ENCODE measurements at regions not wholly inside any gene's neighbourhood (a gene's known extent, or its start where the extent isn't known, plus 50 kb on each side); places are given as distances from the start of the nearest gene placed in this dataset.
"Not testable (repeated sequence)": the region's sequence is repeated elsewhere in the genome, so short reads cannot be mapped to it uniquely, and the experiment has no call there.

DNA sequence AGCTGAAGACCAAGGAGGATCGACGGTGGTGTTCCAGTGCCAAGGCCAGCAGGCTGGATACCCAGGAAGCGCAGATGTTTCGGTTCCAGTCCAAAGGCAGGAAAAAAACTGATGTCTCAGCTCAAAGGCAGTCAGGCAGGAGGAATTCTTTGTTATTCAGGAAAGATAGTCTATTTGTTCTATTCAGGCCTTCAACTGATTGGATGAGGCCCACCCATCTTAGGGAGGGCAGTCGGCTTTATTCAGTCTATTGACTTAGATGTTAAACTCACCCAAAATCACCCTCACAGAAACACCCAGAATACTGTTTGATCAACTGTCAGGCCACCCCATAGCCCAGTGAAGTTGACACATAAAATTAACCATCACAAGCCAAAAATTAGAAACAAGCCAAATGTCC is 63.9 kb upstream of the SMURF2 start:
- not testable (repeated sequence) for DNase-seq (ENCODE audit: low read depth in 2 of 2)

DNA sequence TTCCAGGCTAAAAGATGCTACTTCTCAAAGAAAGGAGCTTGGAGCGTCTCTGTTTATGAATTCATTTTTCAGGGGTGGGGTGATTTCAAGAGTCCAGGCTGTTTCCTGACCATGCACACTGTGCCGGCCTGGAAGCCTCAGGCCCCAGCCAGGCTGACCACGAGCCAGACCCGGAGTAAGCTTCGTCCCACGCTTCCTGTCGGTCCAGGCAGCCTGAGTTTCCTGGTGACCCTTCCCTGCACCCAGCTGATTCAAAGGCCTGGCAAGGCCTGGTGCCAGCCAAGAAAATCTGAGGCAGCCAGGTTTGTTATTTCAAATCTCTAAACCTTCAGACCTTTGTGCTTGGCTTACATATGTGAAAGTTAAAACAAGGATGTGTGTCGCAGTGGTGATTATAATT is 62.1 kb upstream of the SMURF2 start:
- DNase-seq (ENCODE audit: low read depth in 2 of 2) = not testable (repeated sequence)

DNA sequence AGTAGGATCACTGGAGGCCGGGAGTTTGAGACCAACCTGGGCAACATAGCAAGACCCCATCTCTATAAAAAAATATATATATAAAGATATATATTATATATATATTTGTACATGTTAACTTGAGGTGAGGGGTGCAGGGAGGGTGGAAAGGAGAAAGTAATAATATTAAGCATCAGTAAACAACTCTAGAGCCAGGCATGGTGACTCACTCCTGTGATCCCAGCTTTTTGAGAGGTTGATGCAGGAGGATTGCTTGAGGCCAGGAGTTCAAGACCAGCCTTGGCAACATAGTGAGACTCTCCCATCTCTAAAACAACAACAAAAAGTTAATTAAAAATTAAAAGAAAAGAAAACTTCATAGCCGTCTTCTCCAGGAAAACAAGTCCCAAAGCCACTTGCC is 61.7 kb upstream of the SMURF2 start:
- DNase-seq (ENCODE audit: low read depth in 2 of 2) = no peak

DNA sequence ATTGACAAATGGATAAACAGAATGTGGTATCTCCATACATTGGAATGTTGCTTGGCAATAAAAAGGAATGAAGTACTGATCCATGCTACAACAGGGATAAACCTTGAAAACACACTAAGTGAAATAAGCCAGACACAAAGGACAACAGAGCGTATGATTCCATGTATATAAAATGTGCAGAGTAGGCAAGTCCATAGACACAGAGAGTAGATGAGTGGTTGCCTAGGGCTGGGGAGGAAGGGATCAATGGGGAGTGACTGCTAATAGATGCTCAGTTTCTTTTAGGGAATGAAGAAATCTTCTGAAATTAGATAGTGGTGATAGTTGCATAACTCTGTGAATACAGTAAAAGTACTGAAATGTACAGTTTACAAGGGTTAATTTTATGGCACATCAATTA is 59.4 kb upstream of the SMURF2 start:
- not testable (repeated sequence) for DNase-seq (ENCODE audit: low read depth in 2 of 2)

DNA sequence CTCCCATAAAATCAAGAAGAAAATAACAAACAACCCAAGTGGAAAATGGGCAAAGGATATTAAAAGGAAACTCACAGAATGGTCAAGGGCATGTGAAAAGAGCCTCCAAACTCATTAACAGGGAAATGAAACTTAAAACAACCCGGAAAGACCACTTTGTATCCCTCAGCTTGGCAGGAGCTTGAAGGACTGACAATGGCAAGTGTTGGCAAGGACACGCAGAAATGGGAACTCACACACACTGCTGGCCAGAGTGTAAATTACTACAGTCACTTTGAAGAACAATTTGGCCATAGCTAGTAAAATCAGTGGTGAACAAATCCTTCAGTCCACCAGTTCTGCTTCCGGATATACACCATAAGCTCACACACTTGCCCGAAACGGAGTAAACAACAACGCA is 58.1 kb upstream of the SMURF2 start:
- not testable (repeated sequence) for DNase-seq (ENCODE audit: low read depth in 2 of 2)

DNA sequence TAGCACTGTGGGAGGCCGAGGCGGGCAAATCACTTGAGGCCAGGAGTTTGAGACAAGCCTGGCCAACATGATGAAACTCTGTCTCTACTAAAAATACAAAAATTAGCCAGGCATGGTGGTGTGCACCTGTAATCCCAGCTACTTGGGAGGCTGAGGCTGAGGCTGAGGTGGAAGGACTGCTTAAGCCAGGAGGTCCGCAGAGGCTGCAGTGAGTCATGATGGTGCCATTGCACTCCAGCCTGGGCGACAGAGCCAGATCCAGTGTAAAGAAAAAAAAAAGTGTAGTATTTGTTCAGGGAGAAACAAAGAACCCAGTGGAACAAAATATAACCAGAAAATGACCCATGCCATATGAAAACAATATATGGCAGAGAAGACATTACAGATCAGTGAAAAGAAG is 57.4 kb upstream of the SMURF2 start:
- not testable (repeated sequence) for DNase-seq (ENCODE audit: low read depth in 2 of 2)

DNA sequence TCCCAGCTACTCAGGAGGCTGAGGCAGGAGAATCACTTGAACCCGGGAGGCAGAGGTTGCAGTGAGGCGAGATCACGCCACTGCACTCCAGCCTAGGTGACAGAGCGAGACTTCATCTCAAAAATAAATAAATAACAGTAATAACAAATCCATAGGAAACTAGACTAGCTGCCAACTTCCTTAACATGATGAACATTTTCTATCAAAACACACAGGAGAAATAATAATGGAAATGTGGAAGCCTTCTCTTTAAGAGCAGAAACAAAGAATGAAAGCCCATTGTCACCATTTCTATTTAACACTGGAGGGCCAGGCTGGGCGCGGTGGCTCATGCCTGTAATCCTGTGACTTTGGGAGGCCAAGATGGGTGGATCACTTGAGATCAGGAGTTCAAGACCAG is 56.7 kb upstream of the SMURF2 start:
- DNase-seq (ENCODE audit: low read depth in 2 of 2) = not testable (repeated sequence)

DNA sequence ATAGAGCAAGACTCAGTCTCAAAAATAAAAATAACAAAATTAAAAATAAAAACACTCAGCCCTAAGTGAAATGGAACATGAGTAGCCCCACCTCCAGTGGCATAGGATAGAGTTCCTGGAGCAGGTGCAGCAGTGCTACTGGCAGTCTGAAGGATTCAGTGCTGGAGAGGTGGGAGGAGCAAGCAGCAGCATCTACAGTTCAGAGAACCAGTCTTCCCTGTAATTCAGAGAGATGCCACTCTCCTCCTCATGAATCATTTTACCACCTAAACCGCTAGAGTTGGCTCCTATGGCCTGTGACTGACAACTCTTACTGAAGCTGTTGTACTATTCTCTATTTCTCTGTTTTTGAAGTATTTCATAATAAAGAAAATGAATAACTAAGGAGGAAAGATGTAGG is 56.0 kb upstream of the SMURF2 start:
- DNase-seq (ENCODE audit: low read depth in 2 of 2) = no peak

DNA sequence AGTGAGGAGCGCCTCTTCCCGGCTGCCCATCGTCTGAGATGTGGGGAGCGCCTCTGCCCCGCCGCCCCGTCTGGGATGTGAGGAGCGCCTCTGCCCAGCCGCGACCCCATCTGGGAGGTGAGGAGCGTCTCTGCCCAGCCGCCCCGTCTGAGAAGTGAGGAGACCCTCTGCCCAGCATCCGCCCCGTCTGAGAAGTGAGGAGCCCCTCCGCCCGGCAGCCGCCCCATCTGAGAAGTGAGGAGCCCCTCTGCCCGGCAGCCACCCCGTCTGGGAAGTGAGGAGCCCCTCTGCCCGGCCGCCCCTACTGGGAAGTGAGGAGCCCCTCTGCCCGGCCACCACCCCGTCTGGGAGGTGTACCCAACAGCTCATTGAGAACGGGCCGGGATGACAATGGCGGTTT is 54.4 kb upstream of the SMURF2 start:
- not testable (repeated sequence) for DNase-seq (ENCODE audit: low read depth in 2 of 2)

DNA sequence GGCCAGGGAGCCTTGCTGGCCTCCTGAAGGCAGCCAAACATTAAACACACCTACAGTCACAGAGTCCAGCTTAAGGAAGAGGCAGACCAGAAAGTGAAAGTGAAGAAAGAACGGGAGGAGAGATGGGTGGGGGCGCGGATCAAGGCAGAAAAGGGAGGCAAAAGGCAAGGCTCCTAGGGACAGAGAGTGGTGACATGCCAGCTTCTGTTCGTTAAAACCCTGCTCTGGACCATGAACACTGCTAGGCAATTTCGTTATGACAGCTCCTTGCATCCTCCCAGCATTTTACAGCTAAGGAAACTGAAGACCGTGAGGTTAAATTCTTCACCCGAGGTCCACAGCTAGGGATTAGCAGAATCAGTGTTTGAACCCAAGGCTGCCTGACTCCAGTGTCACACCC is 51.7 kb upstream of the SMURF2 start:
- DNase-seq (ENCODE audit: low read depth in 2 of 2) = not testable (repeated sequence)

DNA sequence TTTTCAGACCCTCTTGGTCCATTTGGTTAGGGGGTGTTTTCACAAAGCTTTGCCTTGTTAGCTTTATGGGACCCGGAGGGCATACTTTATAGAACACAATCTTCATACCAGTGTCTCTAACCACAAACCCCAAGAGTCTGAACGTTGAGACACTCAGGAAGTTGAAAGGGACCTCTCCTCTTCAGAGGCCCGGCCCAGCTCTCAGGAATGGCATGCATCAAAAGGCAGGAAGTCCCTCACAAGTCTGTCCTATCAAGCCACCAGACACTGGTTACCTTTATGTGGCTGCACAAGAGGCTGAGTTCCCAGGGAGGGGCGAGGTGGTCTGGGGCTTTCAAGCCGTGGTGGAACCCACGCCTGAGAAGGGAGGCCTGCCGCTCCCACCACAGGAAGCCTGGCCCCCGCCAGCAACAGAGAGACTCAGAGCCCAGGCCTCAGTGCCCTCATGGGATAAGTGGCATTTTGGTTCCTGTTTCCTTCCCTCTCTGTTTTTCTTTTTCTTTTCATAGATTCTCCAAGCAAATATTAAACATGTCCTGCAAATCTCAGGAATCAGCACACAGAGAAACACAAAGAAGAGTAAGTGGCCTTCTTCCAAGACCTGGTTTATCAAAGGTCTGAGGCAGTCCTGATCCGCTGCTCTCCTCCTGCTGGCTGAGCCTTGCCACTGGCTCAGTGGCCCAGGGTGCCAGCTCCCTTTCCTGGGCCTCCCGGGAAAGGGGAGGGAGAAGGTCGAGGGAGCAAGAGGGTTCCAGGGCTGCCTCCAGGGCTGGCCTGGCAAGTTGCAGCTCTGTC is 50.6 kb upstream of the SMURF2 start:
- not testable (repeated sequence) for DNase-seq (ENCODE audit: low read depth in 2 of 2)

Data from stimulated activated CD8-positive, alpha-beta memory T cell treated with anti-CD3 and anti-CD28 coated beads, Interleukin-15, amount 100 ng/mL, for 4 hours (primary cell).